ENCODE measurements at regions not wholly inside any gene's neighbourhood (a gene's known extent, or its start where the extent isn't known, plus 50 kb on each side); places are given as distances from the start of the nearest gene placed in this dataset.

DNA sequence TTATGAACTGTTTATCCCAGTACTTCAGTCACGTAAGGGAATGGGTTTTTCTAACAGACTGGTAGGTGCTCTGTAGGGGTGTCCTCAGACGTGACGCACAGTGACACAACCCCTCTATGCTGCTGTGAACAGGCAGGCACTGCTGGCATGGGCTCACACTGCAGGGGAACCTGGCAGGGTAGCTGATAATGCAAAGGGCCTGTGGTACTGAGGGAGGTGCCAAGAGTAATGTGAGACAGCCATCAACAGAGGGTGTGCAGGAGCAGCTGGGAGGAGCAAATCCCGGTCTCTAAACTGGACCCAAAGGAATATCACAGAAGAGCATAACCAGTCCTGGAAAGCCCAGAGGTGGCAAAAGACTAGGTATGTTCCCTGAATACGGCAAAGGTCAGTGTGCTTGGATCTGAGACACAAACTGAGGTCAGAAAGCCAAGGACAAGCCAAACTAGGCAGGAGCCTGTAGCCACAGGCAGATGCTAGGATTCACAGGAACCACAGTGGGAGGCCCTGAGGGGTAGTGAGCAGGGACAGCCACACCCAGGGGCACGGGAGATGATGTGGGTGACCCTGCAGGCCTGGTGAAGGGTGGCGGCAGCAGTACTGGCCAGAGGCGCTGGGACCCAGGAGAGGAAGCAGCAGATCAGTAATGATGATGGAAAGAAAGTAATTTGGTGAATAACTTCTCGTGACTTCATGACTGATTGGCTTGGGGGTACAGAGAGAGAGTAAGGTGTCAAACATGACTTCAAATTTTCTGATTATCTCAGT, 248.1 kb upstream of the CHRNA7 start:
- no peak for DNase-seq

DNA sequence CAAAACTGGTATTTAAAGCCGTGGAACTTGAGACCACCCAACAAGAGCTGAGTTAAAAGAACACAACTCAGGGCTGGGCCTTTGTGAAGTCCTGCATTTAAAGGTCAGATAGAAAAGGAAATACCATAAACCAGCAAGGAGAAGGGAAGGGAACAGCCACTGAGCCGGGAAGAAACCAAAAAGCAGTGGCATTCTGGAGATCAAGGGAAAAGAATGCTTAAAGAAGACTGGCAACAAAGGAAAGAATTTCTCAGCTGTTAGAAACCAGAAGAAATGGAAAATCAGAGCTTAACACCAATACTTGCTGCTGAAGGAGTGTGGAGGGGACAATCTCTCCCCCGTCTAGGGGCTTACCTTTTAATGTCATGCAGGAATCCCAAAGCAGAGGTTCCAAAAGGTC, 247.4 kb upstream of the CHRNA7 start:
- DNase-seq: no peak

DNA sequence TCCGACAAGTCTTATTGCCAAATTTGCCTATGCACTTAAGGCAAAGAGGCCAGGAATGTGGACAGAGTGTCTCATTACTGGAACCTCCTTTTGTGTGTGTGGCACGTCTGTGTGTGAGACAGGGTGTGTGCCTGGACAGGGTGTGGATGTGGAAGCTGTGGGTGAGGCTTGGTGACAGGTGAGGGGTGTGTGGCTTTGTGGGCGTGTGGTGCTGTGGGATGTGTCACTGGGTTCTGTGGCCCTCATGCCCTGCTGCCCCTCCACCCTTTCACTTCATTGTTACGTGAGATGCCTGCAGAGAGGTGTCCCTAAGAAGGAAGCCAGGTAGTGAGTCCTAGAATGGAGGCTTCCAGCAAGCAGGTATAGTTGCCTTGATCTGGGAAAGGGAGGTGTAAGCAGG, 244.0 kb upstream of the CHRNA7 start:
- DNase-seq: no peak

- DNase-seq: no peak
These were observed 242.2 kb upstream of the CHRNA7 start for GRCh38 chr15:31788104-31788503.

DNA sequence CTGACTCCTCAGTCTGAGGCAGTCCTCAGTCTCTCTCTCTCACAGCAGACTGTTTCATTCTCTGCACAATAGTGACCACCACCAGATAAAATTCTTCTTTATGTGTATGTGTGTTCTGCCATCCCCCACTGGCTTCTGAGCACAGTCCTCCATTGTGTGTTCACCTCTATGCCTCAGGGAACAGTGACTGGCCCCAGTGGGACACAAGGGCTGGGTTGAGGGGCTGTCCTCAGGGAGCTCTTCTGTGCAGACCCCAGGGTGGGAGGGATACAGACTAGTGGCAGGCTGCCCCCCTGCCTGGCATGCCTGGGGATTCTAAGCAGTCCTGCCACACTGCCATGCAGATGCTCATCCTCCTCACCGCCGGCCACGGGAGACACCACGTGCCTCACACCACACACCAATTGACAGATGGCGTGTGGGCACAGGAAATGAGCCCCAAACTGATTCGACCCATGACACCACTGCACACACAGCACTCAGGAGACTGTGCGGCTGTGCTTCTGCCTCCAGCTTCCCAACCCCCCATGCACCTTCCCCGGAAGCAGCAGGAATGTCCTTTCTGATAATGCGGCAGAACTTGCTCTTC, 237.6 kb upstream of the CHRNA7 start:
- DNase-seq: no peak

- DNase-seq: no peak
These were observed 231.0 kb upstream of the CHRNA7 start for GRCh38 chr15:31799319-31799714.

DNA sequence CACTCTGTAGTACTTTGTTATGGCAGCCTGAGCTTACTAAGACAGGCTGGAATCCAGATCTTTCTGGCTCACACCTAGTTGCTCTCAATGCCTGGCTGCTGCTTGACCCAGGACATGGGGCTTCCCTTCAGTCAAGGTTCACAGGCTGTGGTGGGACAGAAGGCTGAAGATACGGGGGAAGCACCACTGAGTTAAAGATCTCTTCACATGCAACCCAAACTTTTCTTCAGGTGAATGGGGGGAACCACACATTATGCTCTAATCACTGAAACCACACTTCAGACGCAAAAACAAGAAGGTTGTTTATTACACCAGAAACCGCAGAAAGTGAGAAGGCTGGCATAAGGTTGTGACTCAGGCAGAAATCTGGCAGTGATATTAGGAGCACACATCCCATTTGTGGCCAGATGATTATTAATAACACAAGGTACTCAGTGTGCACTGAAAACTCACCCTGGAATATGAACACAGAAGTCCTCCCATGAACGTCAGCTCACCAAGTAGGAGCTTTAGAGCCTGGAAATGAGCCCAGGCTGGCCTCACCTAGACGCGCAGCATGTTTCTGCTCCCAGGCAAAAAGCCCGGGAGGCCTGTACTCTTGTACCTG, 230.5 kb upstream of the CHRNA7 start:
- no peak for DNase-seq

- DNase-seq: no peak
These were observed 229.2 kb upstream of the CHRNA7 start for GRCh38 chr15:31801152-31801551.

DNA sequence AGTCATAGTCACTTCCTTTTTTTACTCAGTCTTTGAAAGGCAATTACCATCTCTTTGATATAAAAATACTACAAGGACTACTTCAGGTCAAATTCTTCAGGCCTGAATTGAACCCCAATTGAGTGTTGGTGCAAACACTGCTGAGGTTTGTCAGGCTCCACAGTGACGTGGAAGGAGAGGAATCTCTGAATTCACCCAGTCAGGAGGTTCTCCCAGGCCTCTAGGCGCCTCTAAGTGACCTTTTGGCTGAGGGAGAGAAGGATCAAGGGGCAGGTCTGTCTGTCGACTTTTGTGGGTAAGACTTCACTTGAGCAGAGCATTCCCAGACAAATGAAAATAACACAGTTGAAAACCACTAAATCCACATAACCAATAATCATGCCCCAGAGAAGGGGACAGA, 227.6 kb upstream of the CHRNA7 start:
- DNase-seq: no peak

- DNase-seq: no peak
These were observed 226.9 kb upstream of the CHRNA7 start for GRCh38 chr15:31803388-31803884.

GRCh38 chr15:31805090-31805662, 225.1 kb upstream of the CHRNA7 start:
- DNase-seq: no peak

GRCh38 chr15:31806106-31806505, 224.2 kb upstream of the CHRNA7 start:
- DNase-seq: no peak

DNA sequence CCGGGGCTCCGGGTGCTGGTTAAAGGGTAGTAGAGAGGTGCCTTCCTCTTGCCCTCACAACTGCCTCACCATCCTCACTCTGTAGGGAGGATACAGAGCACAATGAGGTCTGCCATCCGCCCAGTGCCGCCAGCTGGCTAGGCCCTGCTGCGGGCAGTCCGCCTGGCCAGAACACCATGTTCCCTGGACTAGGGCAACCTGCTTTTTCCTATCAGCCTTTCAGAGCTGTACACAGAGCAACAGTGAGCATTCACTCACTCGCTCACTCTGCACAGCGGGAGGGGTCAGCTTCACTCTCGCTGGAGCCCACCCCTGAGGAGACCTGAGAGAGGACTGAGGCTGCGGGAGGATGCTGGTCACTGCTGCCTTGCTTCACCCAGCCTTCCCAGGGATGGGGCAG, 218.7 kb upstream of the CHRNA7 start:
- no peak for DNase-seq

GRCh38 chr15:31814082-31814481, 216.2 kb upstream of the CHRNA7 start:
- DNase-seq: no peak

DNA sequence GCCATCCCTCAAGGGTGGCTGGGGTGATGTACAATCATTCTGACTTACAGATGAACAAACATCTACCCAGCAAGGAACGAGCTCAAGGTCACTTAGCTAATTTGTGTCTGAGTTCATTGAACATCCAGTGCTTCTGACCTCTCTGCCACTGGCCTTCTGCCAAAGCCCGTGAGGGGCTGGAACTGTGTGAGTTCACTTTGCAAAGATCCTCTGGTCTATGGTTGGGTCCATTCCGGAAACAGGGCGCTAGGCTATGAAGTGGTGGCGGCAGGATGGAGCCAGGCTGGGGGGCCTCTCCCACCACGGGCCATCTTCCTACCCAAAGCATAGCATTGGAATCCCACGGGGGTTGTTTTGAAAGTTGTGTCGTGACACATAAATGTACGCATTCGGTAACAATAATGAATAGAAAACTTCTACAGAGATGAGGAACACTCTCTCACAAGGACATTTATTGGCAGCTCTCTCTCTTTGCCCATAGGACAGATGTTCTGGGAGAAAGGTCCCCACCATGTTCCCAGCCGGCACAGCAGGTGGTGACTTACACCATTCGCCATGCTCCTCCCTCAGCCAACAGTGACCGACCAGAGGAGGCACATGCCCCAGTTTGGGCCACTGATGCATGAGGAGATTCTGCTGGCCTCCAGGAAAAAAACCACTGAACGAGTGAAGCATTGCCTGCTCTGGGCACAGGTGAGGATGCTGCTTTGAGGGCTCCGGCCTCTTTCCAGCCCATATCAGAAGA, 214.7 kb upstream of the CHRNA7 start:
- no peak for DNase-seq

- DNase-seq: no peak
These were observed 207.9 kb upstream of the CHRNA7 start for GRCh38 chr15:31822463-31822862.

GRCh38 chr15:31824024-31824423, 206.3 kb upstream of the CHRNA7 start:
- DNase-seq: peak; percentile 58

GRCh38 chr15:31828594-31828993, 201.7 kb upstream of the CHRNA7 start:
- no peak for DNase-seq

GRCh38 chr15:31830591-31830990, 199.7 kb upstream of the CHRNA7 start:
- no peak for DNase-seq

GRCh38 chr15:31831596-31831995, 198.7 kb upstream of the CHRNA7 start:
- no peak for DNase-seq

- no peak for DNase-seq
These were observed 195.7 kb upstream of the CHRNA7 start for GRCh38 chr15:31834654-31835053.

- DNase-seq: no peak
These were observed 190.9 kb upstream of the CHRNA7 start for GRCh38 chr15:31839388-31839787.

DNA sequence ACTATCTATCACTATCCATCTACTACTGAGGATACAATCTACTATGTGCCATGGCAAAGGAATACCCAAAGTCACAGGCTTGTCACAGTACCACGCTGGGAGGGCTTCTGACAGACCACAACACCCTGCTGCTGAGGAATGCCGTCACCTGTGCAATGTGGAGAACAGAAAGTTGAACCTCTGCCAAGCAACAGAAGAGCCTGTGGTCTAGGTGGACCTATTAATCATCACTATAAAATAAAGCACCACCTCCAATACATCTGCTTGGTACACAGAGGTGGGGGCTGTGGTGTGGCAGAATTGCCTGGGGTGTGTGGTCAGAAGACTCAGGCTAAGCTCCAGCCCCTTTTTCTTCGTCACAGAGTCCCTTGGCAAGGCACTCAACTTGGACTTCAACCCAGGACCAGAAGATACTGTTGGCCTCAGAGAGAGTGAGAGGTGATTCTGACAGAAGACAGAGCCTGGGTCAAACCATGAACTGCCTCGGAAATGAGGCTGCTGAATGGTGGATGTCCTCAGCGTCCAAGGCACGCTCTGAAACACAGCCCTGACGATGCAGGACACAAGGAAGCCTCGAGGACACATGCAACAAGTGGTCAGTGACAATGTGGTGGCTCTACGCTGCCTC, 189.4 kb upstream of the CHRNA7 start:
- DNase-seq: no peak
